ENCODE measurements at regions not wholly inside any gene's neighbourhood (a gene's known extent, or its start where the extent isn't known, plus 50 kb on each side); places are given as distances from the start of the nearest gene placed in this dataset.

- no peak for DNase-seq
Observed at GRCh38 chr15:62475591-62475990, 310.5 kb upstream of the C2CD4B start.

GRCh38 chr15:62476163-62476562, 311.1 kb upstream of the C2CD4B start:
- no peak for DNase-seq

GRCh38 chr15:62477929-62478328, 312.8 kb upstream of the C2CD4B start:
- DNase-seq: no peak

- DNase-seq: no peak
Observed at GRCh38 chr15:62482785-62483429, 317.8 kb upstream of the C2CD4B start.

GRCh38 chr15:62483814-62484213, 318.7 kb upstream of the C2CD4B start:
- DNase-seq: no peak

GRCh38 chr15:62485170-62485720, 320.2 kb upstream of the C2CD4B start:
- no peak for DNase-seq

GRCh38 chr15:62486041-62486440, 321.0 kb upstream of the C2CD4B start:
- DNase-seq: no peak

GRCh38 chr15:62488387-62488786, 323.3 kb upstream of the C2CD4B start:
- no peak for DNase-seq

- DNase-seq: no peak
Observed at GRCh38 chr15:62491642-62492041, 326.6 kb upstream of the C2CD4B start.

- no peak for DNase-seq
Observed at GRCh38 chr15:62492900-62493299, 327.8 kb upstream of the C2CD4B start.

- DNase-seq: no peak
Observed at GRCh38 chr15:62494197-62494596, 329.1 kb upstream of the C2CD4B start.

- no peak for DNase-seq
Observed at GRCh38 chr15:62495670-62496614, 330.9 kb upstream of the C2CD4B start.

GRCh38 chr15:62497356-62497755, 332.3 kb upstream of the C2CD4B start:
- DNase-seq: no peak

- no peak for DNase-seq
Observed at GRCh38 chr15:62498278-62498677, 333.2 kb upstream of the C2CD4B start.

- no peak for DNase-seq
Observed at GRCh38 chr15:62498712-62499111, 333.6 kb upstream of the C2CD4B start.

- DNase-seq: no peak
Observed at GRCh38 chr15:62500325-62500724, 335.2 kb upstream of the C2CD4B start.

GRCh38 chr15:62502451-62502850, 337.4 kb upstream of the C2CD4B start:
- no peak for DNase-seq

GRCh38 chr15:62503451-62503850, 338.4 kb upstream of the C2CD4B start:
- DNase-seq: no peak

- DNase-seq: no peak
Observed at GRCh38 chr15:62505762-62506161, 340.7 kb upstream of the C2CD4B start.

GRCh38 chr15:62506217-62506805, 341.2 kb upstream of the C2CD4B start:
- DNase-seq: no peak

- DNase-seq: no peak
Observed at GRCh38 chr15:62509395-62509958, 344.4 kb upstream of the C2CD4B start.

GRCh38 chr15:62510791-62511190, 345.7 kb upstream of the C2CD4B start:
- no peak for DNase-seq

GRCh38 chr15:62512904-62513303, 347.8 kb upstream of the C2CD4B start:
- DNase-seq: no peak
